Kidney epithelial cell (primary cell): ENCODE measurements at regions not wholly inside any gene's neighbourhood (a gene's known extent, or its start where the extent isn't known, plus 50 kb on each side); places are given as distances from the start of the nearest gene placed in this dataset.

ENCODE experiments used
- DNase-seq: peaks from one replicate; pipeline ENCODE4 v3.0.0-alpha.2; 2010; ENCODE audit warnings: low read depth
- H3K27me3 ChIP-seq: 2 replicates; pipeline ENCODE4 v1.6.0; 2011; ENCODE audit warnings: low read length; ENCODE audit not compliant: control insufficient read depth, insufficient read depth
- H3K36me3 ChIP-seq: 2 replicates; pipeline ENCODE4 v1.5.1; 2011; ENCODE audit warnings: low read length; ENCODE audit not compliant: control insufficient read depth, insufficient read depth
- H3K4me3 ChIP-seq: 2 replicates; pipeline ENCODE4 v1.5.1; 2011; ENCODE audit warnings: low read depth, mild to moderate bottlenecking, control low read depth, low read length
- TF ChIP-seq, protein P1 (sequence below): IDR thresholded peaks from 2 replicates; pipeline ENCODE4 v1.5.1; 2011; ENCODE audit warnings: mild to moderate bottlenecking, moderate library complexity, low read length, control low read depth, inconsistent platforms; ENCODE audit not compliant: insufficient read depth, poor library complexity, severe bottlenecking

DNA sequence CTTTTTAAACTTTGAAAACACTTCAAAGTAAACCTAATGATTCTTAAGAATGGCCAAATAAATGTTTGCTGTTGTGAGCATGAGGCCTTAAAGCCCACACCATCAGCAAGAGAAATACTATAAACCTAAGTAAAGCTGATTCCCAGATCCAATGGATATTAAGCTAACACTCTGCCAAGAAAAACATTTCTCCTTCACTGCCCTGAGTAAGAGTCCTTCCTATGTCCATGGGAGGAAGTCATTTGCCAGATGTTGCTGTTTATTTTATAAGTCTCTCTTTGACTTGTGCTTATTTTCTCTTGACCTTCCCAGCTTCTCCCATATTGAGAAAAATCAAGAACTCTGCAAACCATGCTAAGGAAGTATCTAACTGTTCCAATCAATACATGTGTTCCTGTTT is 154.3 kb upstream of the EDNRA start:
- H3K4me3 ChIP-seq = no peak overlapping the region
- DNase-seq = no peak
- no peaks in the 10 kb centered on the region for H3K27me3 ChIP-seq
- TF ChIP-seq, protein P1, sequence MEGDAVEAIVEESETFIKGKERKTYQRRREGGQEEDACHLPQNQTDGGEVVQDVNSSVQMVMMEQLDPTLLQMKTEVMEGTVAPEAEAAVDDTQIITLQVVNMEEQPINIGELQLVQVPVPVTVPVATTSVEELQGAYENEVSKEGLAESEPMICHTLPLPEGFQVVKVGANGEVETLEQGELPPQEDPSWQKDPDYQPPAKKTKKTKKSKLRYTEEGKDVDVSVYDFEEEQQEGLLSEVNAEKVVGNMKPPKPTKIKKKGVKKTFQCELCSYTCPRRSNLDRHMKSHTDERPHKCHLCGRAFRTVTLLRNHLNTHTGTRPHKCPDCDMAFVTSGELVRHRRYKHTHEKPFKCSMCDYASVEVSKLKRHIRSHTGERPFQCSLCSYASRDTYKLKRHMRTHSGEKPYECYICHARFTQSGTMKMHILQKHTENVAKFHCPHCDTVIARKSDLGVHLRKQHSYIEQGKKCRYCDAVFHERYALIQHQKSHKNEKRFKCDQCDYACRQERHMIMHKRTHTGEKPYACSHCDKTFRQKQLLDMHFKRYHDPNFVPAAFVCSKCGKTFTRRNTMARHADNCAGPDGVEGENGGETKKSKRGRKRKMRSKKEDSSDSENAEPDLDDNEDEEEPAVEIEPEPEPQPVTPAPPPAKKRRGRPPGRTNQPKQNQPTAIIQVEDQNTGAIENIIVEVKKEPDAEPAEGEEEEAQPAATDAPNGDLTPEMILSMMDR = no peak
- H3K36me3 ChIP-seq = no peaks in the 10 kb centered on the region

GRCh38 chr4:147327322-147327721 is 153.6 kb upstream of the EDNRA start:
- Histone ChIP-seq H3K4me3 (no peak overlapping the region), H3K27me3 (no peaks in the 10 kb centered on the region), H3K36me3 (no peaks in the 10 kb centered on the region)
- TF ChIP-seq, protein P1 = no peak
- DNase-seq = no peak

GRCh38 chr4:147328189-147328588 is 152.7 kb upstream of the EDNRA start:
- no peak for DNase-seq
- Histone ChIP-seq H3K36me3 (no peaks in the 10 kb centered on the region), H3K27me3 (no peaks in the 10 kb centered on the region), H3K4me3 (no peak overlapping the region)
- TF ChIP-seq, protein P1 = no peak

- no peak overlapping the region for H3K4me3 ChIP-seq
- DNase-seq = no peak
- no peaks in the 10 kb centered on the region for H3K36me3 ChIP-seq
- no peaks in the 10 kb centered on the region for H3K27me3 ChIP-seq
- TF ChIP-seq, protein P1 = no peak
Measured at GRCh38 chr4:147328756-147329446, 152.0 kb upstream of the EDNRA start.

- DNase-seq = no peak
- no peaks in the 10 kb centered on the region for H3K36me3 ChIP-seq
- TF ChIP-seq, protein P1 = no peak
- H3K4me3 ChIP-seq = no peak overlapping the region
- H3K27me3 ChIP-seq = no peaks in the 10 kb centered on the region
Measured at GRCh38 chr4:147332091-147332490, 148.8 kb upstream of the EDNRA start.

GRCh38 chr4:147334478-147334877 is 146.4 kb upstream of the EDNRA start:
- Histone ChIP-seq H3K27me3 (no peaks in the 10 kb centered on the region), H3K4me3 (no peak overlapping the region), H3K36me3 (no peaks in the 10 kb centered on the region)
- no peak for DNase-seq
- TF ChIP-seq, protein P1 = no peak
